ENCODE measurements at regions not wholly inside any gene's neighbourhood (a gene's known extent, or its start where the extent isn't known, plus 50 kb on each side); places are given as distances from the start of the nearest gene placed in this dataset.
"Not testable (repeated sequence)": the region's sequence is repeated elsewhere in the genome, so short reads cannot be mapped to it uniquely, and the experiment has no call there.

GRCh38 chr2:76697439-76697838 is 824.7 kb downstream of the LRRTM4 start:
- TF ChIP-seq CTCF, POLR2A (IDR thresholded peaks at IDR 0.05): not testable (repeated sequence)
